Gastroesophageal sphincter (tissue), 2 donors: ENCODE measurements at regions not wholly inside any gene's neighbourhood (a gene's known extent, or its start where the extent isn't known, plus 50 kb on each side); places are given as distances from the start of the nearest gene placed in this dataset.

Experiments
- EP300 ChIP-seq: sonication (generic); formaldehyde crosslinking; IDR thresholded peaks from one replicate; pipeline ENCODE4 v1.6.1; 2017; ENCODE audit warnings: antibody characterized with exemption, mild to moderate bottlenecking
- POLR2A ChIP-seq, 2 donors: fragments of 450-650 bp; IDR thresholded peaks; one replicate each; pipeline ENCODE4 v1.6.1; 2017; ENCODE audit warnings: antibody characterized with exemption in 2 of 2, mild to moderate bottlenecking in 2 of 2, moderate library complexity in 1 of 2

- no peak for TF ChIP-seq POLR2A (IDR thresholded peaks at IDR 0.05)
- no peak for TF ChIP-seq EP300
These were observed 66.8 kb upstream of the CEP78 start for GRCh38 chr9:78169125-78169524.
